ENCODE measurements at regions not wholly inside any gene's neighbourhood (a gene's known extent, or its start where the extent isn't known, plus 50 kb on each side); places are given as distances from the start of the nearest gene placed in this dataset.

- in situ Hi-C loops (cut with MboI; ENCODE audit: low sequenced_read_pairs): no loop called here
- Histone ChIP-seq H3K4me1 (no peaks in the 10 kb centered on the region), H3K36me3 (replicated peaks) (no peaks in the 10 kb centered on the region), H3K27me3 (ENCODE audit: low read depth) (no peaks in the 10 kb centered on the region; the same call in 1 of the 2 replicates), H3K9me3 (no peaks in the 10 kb centered on the region), H3K4me3 (no peak overlapping the region)
- DNase-seq (ENCODE audit: low spot score in 2 of 2): no peak
Observed at GRCh38 chr11:19644316-19644715, 68.3 kb upstream of the NAV2 start.

- Histone ChIP-seq H3K4me3 (no peak overlapping the region), H3K4me1 (no peaks in the 10 kb centered on the region), H3K36me3 (replicated peaks) (no peaks in the 10 kb centered on the region), H3K27me3 (ENCODE audit: low read depth) (no peaks in the 10 kb centered on the region), H3K9me3 (no peaks in the 10 kb centered on the region)
- no peak for DNase-seq (ENCODE audit: low spot score in 2 of 2)
- in situ Hi-C loops (cut with MboI; ENCODE audit: low sequenced_read_pairs): no loop called here
Observed at GRCh38 chr11:19642185-19643158, 70.2 kb upstream of the NAV2 start.

GRCh38 chr11:19639603-19640105, 73.0 kb upstream of the NAV2 start:
- Histone ChIP-seq H3K4me3 (no peak overlapping the region), H3K9me3 (no peaks in the 10 kb centered on the region), H3K27me3 (ENCODE audit: low read depth) (no peaks in the 10 kb centered on the region), H3K4me1 (no peaks in the 10 kb centered on the region), H3K36me3 (replicated peaks) (no peaks in the 10 kb centered on the region)
- DNase-seq (ENCODE audit: low spot score in 2 of 2): no peak
- in situ Hi-C loops (cut with MboI; ENCODE audit: low sequenced_read_pairs): no loop called here

- no peaks in the 10 kb centered on the region for H3K9me3 ChIP-seq
- H3K27me3 ChIP-seq (ENCODE audit: low read depth): no peaks in the 10 kb centered on the region
- no peak for DNase-seq (ENCODE audit: low spot score in 2 of 2)
- in situ Hi-C loops (cut with MboI; ENCODE audit: low sequenced_read_pairs): no loop called here
- no peaks in the 10 kb centered on the region for H3K4me1 ChIP-seq
- no peaks in the 10 kb centered on the region for H3K36me3 ChIP-seq (replicated peaks)
- H3K4me3 ChIP-seq: no peak overlapping the region
Observed at GRCh38 chr11:19635332-19635731, 77.3 kb upstream of the NAV2 start.

- no peaks in the 10 kb centered on the region for H3K27me3 ChIP-seq (ENCODE audit: low read depth)
- H3K4me1 ChIP-seq: no peaks in the 10 kb centered on the region
- no peaks in the 10 kb centered on the region for H3K9me3 ChIP-seq
- in situ Hi-C loops (cut with MboI; ENCODE audit: low sequenced_read_pairs): no loop called here
- H3K36me3 ChIP-seq (replicated peaks): no peaks in the 10 kb centered on the region
- DNase-seq (ENCODE audit: low spot score in 2 of 2): no peak
- H3K4me3 ChIP-seq: no peak overlapping the region
Observed at GRCh38 chr11:19633276-19633675, 79.4 kb upstream of the NAV2 start.

GRCh38 chr11:19632499-19632834, 80.2 kb upstream of the NAV2 start:
- DNase-seq (ENCODE audit: low spot score in 2 of 2): no peak
- Histone ChIP-seq H3K27me3 (ENCODE audit: low read depth) (no peaks in the 10 kb centered on the region), H3K4me3 (no peak overlapping the region), H3K4me1 (no peaks in the 10 kb centered on the region), H3K36me3 (replicated peaks) (no peaks in the 10 kb centered on the region), H3K9me3 (no peaks in the 10 kb centered on the region)
- in situ Hi-C loops (cut with MboI; ENCODE audit: low sequenced_read_pairs): no loop called here

- H3K27me3 ChIP-seq (ENCODE audit: low read depth): no peaks in the 10 kb centered on the region
- H3K4me1 ChIP-seq: no peaks in the 10 kb centered on the region
- no peak overlapping the region for H3K4me3 ChIP-seq
- no peak for DNase-seq (ENCODE audit: low spot score in 2 of 2)
- in situ Hi-C loops (cut with MboI; ENCODE audit: low sequenced_read_pairs): no loop called here
- no peaks in the 10 kb centered on the region for H3K9me3 ChIP-seq
- H3K36me3 ChIP-seq (replicated peaks): no peaks in the 10 kb centered on the region
Observed at GRCh38 chr11:19631712-19632498, 80.7 kb upstream of the NAV2 start.

GRCh38 chr11:19628018-19628417, 84.6 kb upstream of the NAV2 start:
- in situ Hi-C loops (cut with MboI; ENCODE audit: low sequenced_read_pairs): no loop called here
- no peaks in the 10 kb centered on the region for H3K27me3 ChIP-seq (ENCODE audit: low read depth)
- no peaks in the 10 kb centered on the region for H3K4me1 ChIP-seq
- no peak overlapping the region for H3K4me3 ChIP-seq
- no peaks in the 10 kb centered on the region for H3K36me3 ChIP-seq (replicated peaks)
- H3K9me3 ChIP-seq: no peaks in the 10 kb centered on the region
- DNase-seq (ENCODE audit: low spot score in 2 of 2): no peak

GRCh38 chr11:19627566-19627965, 85.1 kb upstream of the NAV2 start:
- Histone ChIP-seq H3K9me3 (no peaks in the 10 kb centered on the region), H3K4me3 (no peak overlapping the region), H3K27me3 (ENCODE audit: low read depth) (no peaks in the 10 kb centered on the region), H3K4me1 (no peaks in the 10 kb centered on the region), H3K36me3 (replicated peaks) (no peaks in the 10 kb centered on the region)
- in situ Hi-C loops (cut with MboI; ENCODE audit: low sequenced_read_pairs): no loop called here
- DNase-seq (ENCODE audit: low spot score in 2 of 2): no peak

- H3K4me1 ChIP-seq: no peaks in the 10 kb centered on the region
- H3K9me3 ChIP-seq: no peaks in the 10 kb centered on the region
- H3K4me3 ChIP-seq: no peak overlapping the region
- no peaks in the 10 kb centered on the region for H3K36me3 ChIP-seq (replicated peaks)
- no peak for DNase-seq (ENCODE audit: low spot score in 2 of 2)
- H3K27me3 ChIP-seq (ENCODE audit: low read depth): no peaks in the 10 kb centered on the region
- in situ Hi-C loops (cut with MboI; ENCODE audit: low sequenced_read_pairs): no loop called here
Observed at GRCh38 chr11:19625438-19625837, 87.2 kb upstream of the NAV2 start.

GRCh38 chr11:19617696-19618523, 94.7 kb upstream of the NAV2 start:
- in situ Hi-C loops (cut with MboI; ENCODE audit: low sequenced_read_pairs): no loop called here
- Histone ChIP-seq H3K4me3 (no peak overlapping the region), H3K9me3 (no peaks in the 10 kb centered on the region)

GRCh38 chr11:19615341-19616183, 97.1 kb upstream of the NAV2 start:
- in situ Hi-C loops (cut with MboI; ENCODE audit: low sequenced_read_pairs): no loop called here
- H3K4me3 ChIP-seq: no peak overlapping the region
- no peaks in the 10 kb centered on the region for H3K36me3 ChIP-seq (replicated peaks)
- peaks cover 2% of the 10 kb centered on the region; the same call in 1 of the 2 replicates for H3K9me3 ChIP-seq
- H3K4me1 ChIP-seq: no peaks in the 10 kb centered on the region
- H3K27me3 ChIP-seq (ENCODE audit: low read depth): no peaks in the 10 kb centered on the region
- no peak for DNase-seq (ENCODE audit: low spot score in 2 of 2)

More at GRCh38 chr11:19617696-19618523, 94.7 kb upstream of the NAV2 start:
- DNase-seq (ENCODE audit: low spot score in 2 of 2): no peak
- H3K27me3 ChIP-seq (ENCODE audit: low read depth): no peaks in the 10 kb centered on the region
- no peaks in the 10 kb centered on the region for H3K36me3 ChIP-seq (replicated peaks)
- no peaks in the 10 kb centered on the region for H3K4me1 ChIP-seq

All from HAP-1 (cell line).